K562 (cell line): ENCODE measurements at regions not wholly inside any gene's neighbourhood (a gene's known extent, or its start where the extent isn't known, plus 50 kb on each side); places are given as distances from the start of the nearest gene placed in this dataset.

Source experiments
- ATAC-seq: fragments of 200-7000 bp; cut with Tn5 transposase; 3 replicates; pipeline ENCODE4 v1.9.1; 2020; ENCODE audit warnings: moderate library complexity
- BruUV-seq: library from RNA; stranded (reverse); fragments of 400-500 nt; replicated peaks from 2 replicates; lab custom pipeline; 2021; lab: Mats Ljungman, UMichigan
- CTCF ChIA-PET: fragments of 300-600 bp; formaldehyde crosslinking; extraction: SDS; loops from one replicate; lab custom pipeline; 2021; ENCODE audit warnings: low intra/inter-chr PET ratio; lab: Yijun Ruan, JAX
- POLR2A ChIA-PET: fragments of 300-600, 350-650 bp; sonication (Branson Sonifier 250); formaldehyde crosslinking; extraction: SDS; loops from one replicate; lab custom pipeline; 2021; ENCODE audit warnings: antibody characterized with exemption, inconsistent platforms; lab: Yijun Ruan, JAX
- DNase-seq, 4 experiments: peaks; one replicate each; pipeline versions ENCODE4 v3.0.0 to v3.0.0-alpha.2; 2011 to 2018; ENCODE audit warnings: low spot score in 3 of 4, mixed read lengths in 3 of 4; ENCODE audit errors: extremely low read depth in 1 of 4
- FAIRE-seq: peaks from 2 replicates; lab custom pipeline; 2011; peaks lifted over from hg19 to GRCh38; lab: Jason Lieb, UNC
- H2AFZ ChIP-seq: 2 replicates; pipeline ENCODE4 v1.6.0; 2011; ENCODE audit warnings: low read depth, low read length, control low read depth, inconsistent platforms
- H3K27ac ChIP-seq: fragments of 200-600 bp; 3 replicates; pipeline ENCODE4 v1.8.0; 2011; ENCODE audit warnings: low read depth, mild to moderate bottlenecking, control low read depth, inconsistent platforms, low read length, moderate library complexity, mixed read lengths; ENCODE audit errors: extremely low read depth
- H3K27me3 ChIP-seq, 2 experiments: fragments of 300-600 bp in 1 of 2; 2 replicates in 1 of 2; 3 replicates in 1 of 2; pipeline versions ENCODE4 v1.6.0 to v1.8.0; 2011; ENCODE audit warnings: inconsistent platforms in 2 of 2, low read length in 2 of 2, mild to moderate bottlenecking in 1 of 2, mixed read lengths in 1 of 2, moderate library complexity in 1 of 2; ENCODE audit not compliant: control insufficient read depth in 2 of 2, insufficient read depth in 2 of 2
- H3K36me3 ChIP-seq: fragments of 300-600 bp; 3 replicates; pipeline ENCODE4 v1.8.0; 2011; ENCODE audit warnings: mild to moderate bottlenecking, low read length, inconsistent platforms; ENCODE audit not compliant: control insufficient read depth, insufficient read depth
- H3K4me1 ChIP-seq, 2 experiments: fragments of 200-600 bp in 1 of 2; replicated peaks in 1 of 2; 2 replicates in 1 of 2; 3 replicates in 1 of 2; pipeline versions ENCODE4 v1.5.1 to v1.8.0; 2011; ENCODE audit warnings: inconsistent platforms in 2 of 2, low read length in 2 of 2, mild to moderate bottlenecking in 1 of 2, mixed read lengths in 1 of 2, moderate library complexity in 1 of 2; ENCODE audit not compliant: control insufficient read depth in 2 of 2, insufficient read depth in 2 of 2
- H3K4me2 ChIP-seq: 2 replicates; pipeline ENCODE4 v1.6.1; 2011; ENCODE audit warnings: low read length, control low read depth, inconsistent platforms, mixed read lengths; ENCODE audit not compliant: insufficient read depth
- H3K4me3 ChIP-seq: fragments of 200-600 bp; sonication (generic), shearing (Covaris generic); 2 replicates; pipeline ENCODE4 v1.5.1; 2016; ENCODE audit warnings: control low read depth, inconsistent platforms
- H3K79me2 ChIP-seq: fragments of 200-600 bp; 3 replicates; pipeline ENCODE4 v1.8.0; 2011; ENCODE audit warnings: low read length, inconsistent platforms; ENCODE audit not compliant: control insufficient read depth, insufficient read depth
- H3K9ac ChIP-seq, 2 experiments: 2 replicates each; pipeline versions ENCODE4 v1.6.0 to v1.6.1; 2011; ENCODE audit warnings: low read depth in 2 of 2, low read length in 2 of 2, control low read depth in 1 of 2, inconsistent platforms in 1 of 2, mild to moderate bottlenecking in 1 of 2, mixed read lengths in 1 of 2; ENCODE audit not compliant: insufficient read depth in 1 of 2
- H3K9me1 ChIP-seq: one replicate; pipeline ENCODE4 v1.6.0; 2011; ENCODE audit warnings: inconsistent platforms, mild to moderate bottlenecking, low read length, moderate library complexity; ENCODE audit not compliant: control insufficient read depth, insufficient read depth
- H3K9me3 ChIP-seq: replicated peaks from 2 replicates; pipeline ENCODE4 v1.5.1; 2011; ENCODE audit warnings: low read depth, low read length, inconsistent platforms; ENCODE audit not compliant: control insufficient read depth, insufficient read depth
- H4K20me1 ChIP-seq: replicated peaks from 2 replicates; pipeline ENCODE4 v1.6.1; 2011; ENCODE audit warnings: low read length, inconsistent platforms, mixed read lengths; ENCODE audit not compliant: control insufficient read depth, insufficient read depth
- EP300 ChIP-seq: IDR thresholded peaks from 2 replicates; pipeline ENCODE4 v1.6.1; 2012; ENCODE audit warnings: low read length, improper control_type of control experiment
- ESRRA ChIP-seq: fragments of 450-650 bp; IDR thresholded peaks from 2 replicates; pipeline ENCODE4 v1.6.1; 2014; ENCODE audit warnings: low read depth, mild to moderate bottlenecking, moderate library complexity, borderline replicate concordance
- HBP1 ChIP-seq: fragments of 450-650 bp; formaldehyde crosslinking; IDR thresholded peaks from 2 replicates; pipeline ENCODE4 v1.4.0; 2022; ENCODE audit warnings: missing genetic modification characterization
- HCFC1 ChIP-seq: IDR thresholded peaks from 2 replicates; pipeline ENCODE4 v1.6.1; 2012; ENCODE audit warnings: low read depth, low read length, improper control_type of control experiment
- ID3 ChIP-seq, 2 experiments: fragments of 250-450 bp in 1 of 2; fragments of 450-650 bp in 1 of 2; sonication (Bioruptor Pico) in 1 of 2; IDR thresholded peaks; 2 replicates each; pipeline versions ENCODE4 v1.6.1 to v1.8.0; 2016 to 2021; ENCODE audit warnings: mild to moderate bottlenecking in 2 of 2, moderate library complexity in 2 of 2, missing compliant biosample characterization in 1 of 2, missing genetic modification characterization in 1 of 2
- KDM4B ChIP-seq, 2 experiments: fragments of 450-650 bp in 1 of 2; sonication (generic) in 1 of 2; IDR thresholded peaks; 2 replicates each; pipeline ENCODE4 v1.6.1; 2016 to 2017; ENCODE audit warnings: borderline replicate concordance in 2 of 2, antibody characterized with exemption in 1 of 2, low read depth in 1 of 2, mild to moderate bottlenecking in 1 of 2
- MAFG ChIP-seq: fragments of 450-650 bp; conservative IDR thresholded peaks from 2 replicates; pipeline ENCODE4 v1.6.1; 2016; ENCODE audit warnings: missing genetic modification characterization, missing compliant biosample characterization
- PCBP2 ChIP-seq: fragments of 200-400 bp; formaldehyde crosslinking; IDR thresholded peaks from 2 replicates; pipeline ENCODE4 v1.6.1; 2018; ENCODE audit warnings: low read length, low read depth, mild to moderate bottlenecking, moderate library complexity; ENCODE audit not compliant: poor library complexity, severe bottlenecking
- POLR2AphosphoS2 ChIP-seq: IDR thresholded peaks from 2 replicates; pipeline ENCODE4 v1.6.1; 2012; ENCODE audit warnings: low read length, improper control_type of control experiment
- RBM34 ChIP-seq: fragments of 200-400 bp; formaldehyde crosslinking; IDR thresholded peaks from 2 replicates; pipeline ENCODE4 v1.6.1; 2018; ENCODE audit warnings: low read length, borderline replicate concordance; ENCODE audit not compliant: insufficient read depth
- ZC3H4 ChIP-seq: sonication (generic); formaldehyde crosslinking; IDR thresholded peaks from 2 replicates; pipeline ENCODE4 v1.9.0; 2021; ENCODE audit warnings: missing genetic modification reagents, borderline replicate concordance
- ZFPM2 ChIP-seq: fragments of 250-450 bp; sonication (Bioruptor Pico); IDR thresholded peaks from 2 replicates; pipeline ENCODE4 v1.5.1; 2022; ENCODE audit warnings: mild to moderate bottlenecking
- ZNF143 ChIP-seq: sonication (generic); formaldehyde crosslinking; IDR thresholded peaks from 2 replicates; pipeline ENCODE4 v1.9.0; 2022; ENCODE audit warnings: mild to moderate bottlenecking, missing genetic modification reagents
- ZNF239 ChIP-seq: fragments of 250-450 bp; sonication (Bioruptor Pico); IDR thresholded peaks from 2 replicates; pipeline ENCODE4 v1.4.0; 2020; ENCODE audit warnings: mild to moderate bottlenecking
- ZNF274 ChIP-seq: IDR thresholded peaks from 2 replicates; pipeline ENCODE4 v1.6.1; 2011; ENCODE audit warnings: low read depth, mild to moderate bottlenecking, low read length, moderate library complexity, borderline replicate concordance
- ZNF79 ChIP-seq: fragments of 250-450 bp; sonication (Bioruptor Pico); IDR thresholded peaks from 2 replicates; pipeline ENCODE4 v1.4.0; 2020; ENCODE audit warnings: low read depth, mild to moderate bottlenecking, moderate library complexity
- WGBS: fragments of 100-300 bp; shearing (Covaris generic); methylation state at CpG from one replicate; pipeline ENCODE4 v1.1.6; 2016; ENCODE audit warnings: low coverage, mixed read lengths; ENCODE audit not compliant: insufficient coverage; ENCODE audit errors: missing lambda C conversion rate; 5-methylcytosine and 5-hydroxymethylcytosine counted together
- in situ Hi-C: fragments of 300-500 bp; cut with MboI; formaldehyde crosslinking; loops from 4 replicates; pipeline ENCODE4 v1.15.0; 2018; ENCODE audit warnings: inconsistent platforms, mixed read lengths
- intact Hi-C: fragments of 100-400 bp; cut with micrococcal nuclease; formaldehyde crosslinking; loops from 2 replicates; pipeline ENCODE4 v1.14.2; 2022

- BruUV-seq, result no TSS peak
- Histone ChIP-seq H4K20me1 (no peaks in the 10 kb centered on the region), H3K9me1 (no peaks in the 10 kb centered on the region), H3K9ac (no peak overlapping the region), H3K27me3 (no peaks in the 10 kb centered on the region), H3K36me3 (no peaks in the 10 kb centered on the region), H2AFZ (no peak overlapping the region), H3K4me1 (no peaks in the 10 kb centered on the region), H3K27ac (no peak overlapping the region), H3K9me3 (no peaks in the 10 kb centered on the region), H3K4me3 (no peak overlapping the region), H3K4me2 (no peak overlapping the region), H3K79me2 (no peaks in the 10 kb centered on the region)
- no peak for FAIRE-seq
- ATAC-seq, result no peak
- 23% methylated on average over 6 of the region's 6 CpGs for WGBS
- POLR2A ChIA-PET, result no interaction called here
- no peak for DNase-seq
- intact Hi-C loops, result loop anchor here (10.0 kb wide), 1 partner anchor 1064 kb away; no protein-coding TSS in a partner anchor
- in situ Hi-C loops, result loop anchor here (25.0 kb wide), 1 partner anchor 1056 kb away; no protein-coding TSS in a partner anchor
- CTCF ChIA-PET, result interaction anchor here (0.7 kb wide), 1 partner anchor 855 kb away, joined by 3 read pairs; no protein-coding TSS in a partner anchor
- TF ChIP-seq MAFG (no peak), HBP1 (no peak), PCBP2 (no peak), POLR2AphosphoS2 (no peak), EP300 (no peak), ZNF239 (no peak), ZNF143 (no peak), HCFC1 (no peak), ZFPM2 (CRISPR knock-in tag) (no peak), ID3 (CRISPR knock-in tag; IDR thresholded peaks at IDR 0.05) (no peak), ID3 (tag; IDR thresholded peaks at IDR 0.05) (no peak), ZNF274 (no peak), KDM4B (IDR thresholded peaks at IDR 0.05; ENCODE audit: borderline replicate concordance in 2 of 2, low read depth in 1 of 2) (no peak), ZC3H4 (CRISPR knock-in tag) (no peak), ZNF79 (no peak), RBM34 (no peak), ESRRA (no peak)
Observed at GRCh38 chr9:73680831-73681230, 529.2 kb downstream of the ANXA1 start.
